Effector memory CD8-positive, alpha-beta T cell (primary cell): ENCODE measurements at regions not wholly inside any gene's neighbourhood (a gene's known extent, or its start where the extent isn't known, plus 50 kb on each side); places are given as distances from the start of the nearest gene placed in this dataset.

ENCODE experiments used
- ATAC-seq: fragments of 150-1000 bp; cut with Tn5 transposase; replicated peaks from 2 replicates; pipeline ENCODE4 v1.10.0; 2021; ENCODE audit warnings: mild to moderate bottlenecking, moderate library complexity
- DNase-seq, 3 experiments: peaks; one replicate each; pipeline ENCODE4 v3.0.0; 2021
- H3K27ac Mint-ChIP-seq, 2 donors: one replicate each; pipeline ENCODE4 v1.8.0; 2022; ENCODE audit warnings: mild to moderate bottlenecking in 2 of 2, mixed read lengths in 2 of 2, moderate library complexity in 2 of 2
- H3K27me3 Mint-ChIP-seq, 2 donors: one replicate each; pipeline ENCODE4 v1.8.0; 2022; ENCODE audit warnings: mixed read lengths in 2 of 2
- H3K36me3 Mint-ChIP-seq: one replicate; pipeline ENCODE4 v1.8.0; 2022; ENCODE audit warnings: mild to moderate bottlenecking, moderate library complexity, mixed read lengths; ENCODE audit not compliant: insufficient read depth
- H3K4me1 Mint-ChIP-seq, 2 donors: one replicate each; pipeline ENCODE4 v1.8.0; 2022; ENCODE audit warnings: low read depth in 2 of 2, mixed read lengths in 2 of 2
- H3K4me3 Mint-ChIP-seq, 2 donors: one replicate each; pipeline ENCODE4 v1.8.0; 2022; ENCODE audit warnings: mild to moderate bottlenecking in 2 of 2, mixed read lengths in 2 of 2, moderate library complexity in 2 of 2
- H3K9me3 Mint-ChIP-seq, 2 donors: one replicate each; pipeline ENCODE4 v1.8.0; 2022; ENCODE audit warnings: mixed read lengths in 2 of 2

DNA sequence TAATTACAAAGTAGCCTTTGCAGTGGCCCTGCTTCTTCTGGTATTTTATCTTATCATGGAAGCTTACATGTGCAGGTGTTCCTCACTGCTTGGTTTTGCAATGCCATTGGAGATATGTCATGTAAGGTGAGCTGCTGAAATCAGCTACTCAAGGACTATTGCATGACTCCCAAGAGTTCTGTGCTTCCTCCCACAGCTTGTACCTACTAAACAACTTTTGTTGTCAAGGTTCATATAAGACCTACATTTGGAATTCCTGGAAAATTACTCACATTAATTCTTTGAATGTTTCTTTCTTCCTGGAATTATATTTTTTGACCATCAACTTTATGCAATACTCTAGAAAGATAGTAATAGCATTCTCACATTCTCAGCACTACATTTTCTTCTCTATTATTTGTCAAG is 427.5 kb upstream of the HSF2 start:
- no peaks in the 10 kb centered on the region for H3K4me1 Mint-ChIP-seq
- no peaks in the 10 kb centered on the region for H3K27me3 Mint-ChIP-seq
- ATAC-seq = no peak
- no peak overlapping the region for H3K27ac Mint-ChIP-seq
- H3K36me3 Mint-ChIP-seq = no peaks in the 10 kb centered on the region
- H3K9me3 Mint-ChIP-seq = no peaks in the 10 kb centered on the region
- DNase-seq = no peak
- no peak overlapping the region for H3K4me3 Mint-ChIP-seq

DNA sequence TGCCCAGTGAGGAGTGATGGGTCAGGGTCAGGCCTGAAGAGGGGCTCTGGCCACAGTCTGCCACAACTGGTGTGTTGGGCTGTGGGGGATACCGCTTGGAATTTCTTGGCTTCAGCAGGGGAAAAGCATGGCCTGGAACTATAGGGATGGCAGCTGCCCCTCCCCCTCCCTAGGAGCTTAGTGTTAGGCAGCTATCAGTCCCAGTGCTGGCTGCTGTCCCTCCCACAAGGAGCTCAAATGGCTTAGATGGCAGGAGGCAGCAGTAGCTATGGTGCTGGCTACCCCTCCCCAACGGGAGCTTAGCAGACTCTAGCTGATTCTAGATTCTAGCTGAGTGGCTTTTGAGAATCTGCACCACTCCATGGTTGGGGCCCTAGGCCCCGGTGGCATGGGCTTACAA is 414.5 kb upstream of the HSF2 start:
- Mint-ChIP-seq H3K9me3 (peaks cover 4 to 23% of the 10 kb centered on the region in 2 donors), H3K4me1 (no peaks in the 10 kb centered on the region), H3K27ac (no peak overlapping the region), H3K36me3 (no peaks in the 10 kb centered on the region), H3K4me3 (no peak overlapping the region), H3K27me3 (no peaks in the 10 kb centered on the region)
- ATAC-seq (no peak), DNase-seq (no peak)

DNA sequence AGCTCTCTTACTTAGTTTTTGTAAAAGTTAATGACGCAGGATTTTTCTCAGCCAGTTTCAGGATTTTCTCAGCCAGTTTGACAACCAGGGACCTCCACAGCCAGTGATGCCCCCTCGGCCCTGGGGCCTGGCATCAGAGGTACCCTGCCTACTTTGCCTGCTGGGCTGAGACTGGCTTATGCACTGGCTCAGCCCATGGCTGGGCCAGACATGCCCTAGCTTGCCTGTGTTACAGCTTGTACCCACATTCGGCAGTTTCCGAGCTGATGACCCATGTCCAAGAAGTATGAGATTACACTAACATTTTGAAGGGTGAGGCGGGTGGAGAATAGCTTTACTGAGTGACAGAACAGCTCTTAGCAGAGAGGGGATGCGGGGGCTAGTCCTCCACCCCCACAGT is 406.1 kb upstream of the HSF2 start:
- H3K27me3 Mint-ChIP-seq = no peaks in the 10 kb centered on the region
- H3K4me1 Mint-ChIP-seq = no peaks in the 10 kb centered on the region
- no peak for ATAC-seq
- no peak for DNase-seq
- no peak overlapping the region for H3K4me3 Mint-ChIP-seq
- no peaks in the 10 kb centered on the region for H3K36me3 Mint-ChIP-seq
- no peak overlapping the region for H3K27ac Mint-ChIP-seq
- peaks cover 2 to 7% of the 10 kb centered on the region in 2 donors for H3K9me3 Mint-ChIP-seq

DNA sequence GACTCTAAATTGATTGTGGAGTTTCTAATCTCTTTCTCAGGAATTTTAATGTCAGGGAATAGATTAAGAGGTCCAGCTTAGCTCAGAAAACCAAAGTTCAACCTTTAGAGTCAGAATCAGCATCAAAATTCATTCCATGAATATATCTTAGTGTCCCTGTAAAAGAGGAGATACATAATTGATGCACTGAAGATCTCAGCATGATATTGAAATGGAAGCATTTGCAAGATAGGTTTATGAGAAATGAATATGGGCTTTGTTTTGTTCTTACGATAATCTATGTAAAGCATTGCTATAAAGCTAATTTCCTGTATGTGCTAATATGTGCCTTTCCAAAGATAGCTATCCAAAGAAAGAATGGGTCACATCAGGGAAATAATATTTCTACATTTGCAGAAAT is 404.5 kb upstream of the HSF2 start:
- DNase-seq = no peak
- peaks cover 2 to 7% of the 10 kb centered on the region in 2 donors for H3K9me3 Mint-ChIP-seq
- no peaks in the 10 kb centered on the region for H3K36me3 Mint-ChIP-seq
- H3K4me3 Mint-ChIP-seq = no peak overlapping the region
- no peak for ATAC-seq
- H3K27me3 Mint-ChIP-seq = no peaks in the 10 kb centered on the region
- H3K27ac Mint-ChIP-seq = no peak overlapping the region
- H3K4me1 Mint-ChIP-seq = no peaks in the 10 kb centered on the region

DNA sequence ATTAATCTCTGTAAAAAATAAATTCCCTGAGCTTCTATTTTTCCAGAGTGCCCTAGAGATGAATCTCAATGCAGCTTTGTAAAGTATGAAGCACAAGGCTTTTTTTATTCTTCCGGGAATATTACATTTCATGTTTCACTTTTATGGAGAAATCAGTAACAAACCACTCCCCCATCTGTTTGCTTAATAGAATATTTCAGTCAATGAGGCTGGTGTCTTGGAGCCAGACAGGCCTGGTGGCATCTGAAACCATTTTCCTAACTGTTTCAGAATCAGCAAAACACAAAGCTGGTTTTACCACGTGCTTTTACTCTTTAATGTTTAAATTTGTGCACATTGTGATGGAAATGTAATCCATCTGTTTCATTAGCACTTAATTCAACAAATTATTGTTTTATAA is 400.8 kb upstream of the HSF2 start:
- Mint-ChIP-seq H3K27ac (no peak overlapping the region), H3K9me3 (peaks cover 5 to 8% of the 10 kb centered on the region in 2 donors), H3K27me3 (no peaks in the 10 kb centered on the region), H3K36me3 (no peaks in the 10 kb centered on the region), H3K4me3 (no peak overlapping the region), H3K4me1 (no peaks in the 10 kb centered on the region)
- no peak for DNase-seq
- no peak for ATAC-seq

DNA sequence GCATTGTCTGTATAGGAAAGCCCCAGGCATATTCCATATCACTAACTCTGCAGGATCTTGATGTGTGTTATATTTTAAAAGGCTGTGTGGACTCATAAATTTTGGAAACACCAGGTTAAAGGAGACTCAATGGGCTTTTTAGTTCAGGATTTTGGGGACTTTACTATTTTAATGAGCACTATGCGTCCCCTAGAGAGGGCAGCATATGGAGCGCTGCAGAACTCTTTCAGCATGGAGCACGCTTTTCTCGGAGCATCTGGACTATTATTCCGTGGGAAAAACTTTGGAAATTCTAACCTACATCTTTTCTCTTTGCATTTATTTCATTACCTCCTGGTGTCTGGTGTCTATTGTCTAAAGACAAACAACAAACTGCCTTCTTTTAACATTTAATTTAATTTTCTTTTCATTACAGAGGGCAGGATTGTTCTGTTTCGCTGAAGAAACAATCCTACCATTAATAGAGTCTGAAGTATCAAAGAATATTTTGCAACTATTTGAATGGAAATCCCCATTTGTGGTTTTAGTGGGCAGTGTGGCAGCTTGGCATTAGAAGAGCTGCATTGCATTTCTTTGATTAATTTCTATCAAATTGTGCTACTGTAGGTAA is 399.9 kb upstream of the HSF2 start:
- peaks cover 5 to 8% of the 10 kb centered on the region in 2 donors for H3K9me3 Mint-ChIP-seq
- no peaks in the 10 kb centered on the region for H3K36me3 Mint-ChIP-seq
- ATAC-seq = no peak
- H3K27me3 Mint-ChIP-seq = no peaks in the 10 kb centered on the region
- no peak for DNase-seq
- H3K27ac Mint-ChIP-seq = no peak overlapping the region
- no peak overlapping the region for H3K4me3 Mint-ChIP-seq
- no peaks in the 10 kb centered on the region for H3K4me1 Mint-ChIP-seq

DNA sequence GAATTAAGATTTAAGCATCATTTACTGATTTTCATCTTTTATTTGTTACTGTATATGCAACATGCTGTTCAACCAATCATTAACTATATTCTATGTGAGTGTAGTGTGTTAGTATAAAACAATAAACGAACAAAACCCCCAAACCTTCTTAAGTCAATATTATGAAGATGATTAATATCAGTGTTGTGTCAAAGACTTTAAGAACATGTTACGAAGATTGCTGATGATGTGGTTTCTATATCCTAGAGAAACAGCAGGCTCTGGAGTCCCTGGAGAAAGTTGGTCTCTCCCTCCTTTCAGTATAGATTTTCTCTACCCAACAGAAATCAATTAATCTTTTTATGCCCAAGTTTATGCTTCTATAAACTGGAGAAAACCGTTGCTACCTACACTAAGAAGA is 393.8 kb upstream of the HSF2 start:
- no peak for ATAC-seq
- Mint-ChIP-seq H3K4me3 (no peak overlapping the region), H3K9me3 (peaks cover 5 to 8% of the 10 kb centered on the region in 2 donors), H3K27me3 (no peaks in the 10 kb centered on the region), H3K36me3 (no peaks in the 10 kb centered on the region), H3K27ac (no peak overlapping the region), H3K4me1 (no peaks in the 10 kb centered on the region)
- no peak for DNase-seq

DNA sequence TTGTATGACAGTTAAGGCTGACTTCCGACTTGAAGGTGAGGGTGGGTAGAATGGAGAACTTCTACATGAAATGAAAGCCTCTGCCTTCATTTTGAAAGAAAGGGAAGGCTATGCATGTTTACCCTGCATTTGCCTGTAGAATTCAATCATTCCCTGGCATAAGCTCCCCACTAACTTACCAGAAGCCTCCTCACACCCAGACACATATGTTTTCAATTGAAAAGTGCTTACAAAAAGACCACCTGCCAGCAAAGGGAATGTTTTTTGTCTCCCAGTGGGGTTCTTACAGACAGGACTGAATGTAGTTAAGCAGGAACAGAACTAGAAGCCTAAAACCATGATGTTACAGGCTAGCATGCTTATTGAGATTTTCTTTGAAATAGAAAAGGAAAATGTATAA is 392.1 kb upstream of the HSF2 start:
- Mint-ChIP-seq H3K4me3 (no peak overlapping the region), H3K36me3 (no peaks in the 10 kb centered on the region), H3K9me3 (peaks cover 2 to 8% of the 10 kb centered on the region in 2 donors), H3K4me1 (no peaks in the 10 kb centered on the region), H3K27me3 (no peaks in the 10 kb centered on the region), H3K27ac (no peak overlapping the region)
- DNase-seq = no peak
- no peak for ATAC-seq

DNA sequence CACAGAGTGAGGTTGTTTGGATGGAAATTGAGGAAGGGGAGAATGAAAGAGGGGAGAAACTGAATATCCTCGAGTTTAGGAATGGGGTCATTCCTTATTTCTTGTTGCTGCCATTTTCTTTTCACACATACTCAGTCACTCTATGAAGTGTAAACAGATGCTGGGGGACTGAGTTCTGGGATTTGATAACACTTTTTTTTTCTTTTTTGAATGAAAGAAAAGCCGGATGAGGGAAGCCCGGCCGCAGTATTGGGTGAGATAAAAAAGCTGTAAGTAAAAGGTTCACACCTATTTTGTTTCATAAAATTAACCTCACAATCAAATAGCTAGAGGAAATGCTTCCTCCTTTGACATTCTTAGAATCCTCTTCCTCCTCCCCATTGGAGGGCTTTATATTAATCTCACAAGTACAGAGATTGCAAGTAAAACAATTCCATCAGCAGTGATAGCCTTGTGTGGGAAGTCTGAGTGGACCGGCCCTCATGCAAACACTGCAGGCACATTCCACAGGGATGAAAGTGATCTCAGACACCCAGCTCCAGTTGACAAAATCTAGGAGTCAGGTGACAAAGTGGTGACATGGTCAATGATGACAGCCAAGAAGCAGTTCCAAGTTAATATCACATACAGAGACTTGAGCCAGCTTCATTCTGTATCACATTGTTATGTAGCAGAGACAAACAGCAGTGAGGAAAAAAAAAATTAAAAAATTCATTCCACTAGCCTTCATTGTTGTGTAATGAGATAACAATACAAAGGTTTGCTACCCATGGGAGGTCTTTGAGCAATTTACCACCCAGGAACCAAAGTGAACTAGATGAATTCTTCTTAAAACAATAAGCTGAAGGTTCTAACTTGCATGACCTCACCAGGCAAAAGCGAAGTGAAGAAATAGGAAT is 391.1 kb upstream of the HSF2 start:
- no peaks in the 10 kb centered on the region for H3K27me3 Mint-ChIP-seq
- H3K27ac Mint-ChIP-seq = no peak overlapping the region
- H3K4me3 Mint-ChIP-seq = no peak overlapping the region
- no peak for ATAC-seq
- no peaks in the 10 kb centered on the region for H3K4me1 Mint-ChIP-seq
- H3K9me3 Mint-ChIP-seq = peaks cover 0 to 2% of the 10 kb centered on the region in 2 donors
- H3K36me3 Mint-ChIP-seq = no peaks in the 10 kb centered on the region
- no peak for DNase-seq

DNA sequence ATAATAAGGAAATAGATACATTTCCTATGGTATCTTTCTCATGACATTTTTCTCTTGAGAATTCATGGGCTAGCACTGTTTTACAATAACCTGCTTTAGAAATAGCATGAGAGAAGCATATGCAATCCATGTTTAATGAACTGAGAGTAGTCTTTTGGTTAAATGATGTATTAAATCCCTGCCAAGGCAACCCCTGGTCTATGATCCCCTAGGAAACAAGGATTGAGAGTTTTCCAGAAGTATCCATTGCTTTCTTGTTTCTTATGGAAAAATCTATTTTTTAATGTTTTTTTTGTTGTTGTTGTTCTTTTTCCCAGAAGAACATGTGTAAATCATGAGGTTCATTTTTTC is 390.5 kb upstream of the HSF2 start:
- DNase-seq = no peak
- Mint-ChIP-seq H3K36me3 (no peaks in the 10 kb centered on the region), H3K4me1 (no peaks in the 10 kb centered on the region), H3K9me3 (peaks cover 0 to 2% of the 10 kb centered on the region in 2 donors), H3K4me3 (no peak overlapping the region), H3K27ac (no peak overlapping the region), H3K27me3 (no peaks in the 10 kb centered on the region)
- ATAC-seq = no peak

DNA sequence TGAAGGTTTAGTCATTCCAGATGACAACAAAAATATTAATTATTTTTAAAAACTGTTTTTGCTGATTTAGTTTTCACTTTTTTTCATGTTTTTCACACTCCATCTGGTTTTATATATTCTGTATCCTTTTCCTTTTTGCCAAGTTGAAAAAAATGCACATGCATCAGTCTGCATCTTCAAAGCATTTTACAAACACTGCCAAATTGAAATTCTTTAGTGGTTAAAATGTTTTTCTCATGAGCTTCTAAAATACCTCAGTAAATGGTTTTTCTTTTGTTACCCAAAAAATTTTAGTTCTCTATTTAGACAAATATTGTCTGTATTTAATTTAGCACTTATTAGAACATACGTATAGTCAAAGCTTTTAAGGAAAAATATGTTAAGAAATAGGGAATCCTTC is 386.9 kb upstream of the HSF2 start:
- peaks cover 0 to 2% of the 10 kb centered on the region in 2 donors for H3K9me3 Mint-ChIP-seq
- no peaks in the 10 kb centered on the region for H3K27me3 Mint-ChIP-seq
- no peaks in the 10 kb centered on the region for H3K36me3 Mint-ChIP-seq
- no peak for DNase-seq
- ATAC-seq = no peak
- no peak overlapping the region for H3K4me3 Mint-ChIP-seq
- no peaks in the 10 kb centered on the region for H3K4me1 Mint-ChIP-seq
- H3K27ac Mint-ChIP-seq = no peak overlapping the region

DNA sequence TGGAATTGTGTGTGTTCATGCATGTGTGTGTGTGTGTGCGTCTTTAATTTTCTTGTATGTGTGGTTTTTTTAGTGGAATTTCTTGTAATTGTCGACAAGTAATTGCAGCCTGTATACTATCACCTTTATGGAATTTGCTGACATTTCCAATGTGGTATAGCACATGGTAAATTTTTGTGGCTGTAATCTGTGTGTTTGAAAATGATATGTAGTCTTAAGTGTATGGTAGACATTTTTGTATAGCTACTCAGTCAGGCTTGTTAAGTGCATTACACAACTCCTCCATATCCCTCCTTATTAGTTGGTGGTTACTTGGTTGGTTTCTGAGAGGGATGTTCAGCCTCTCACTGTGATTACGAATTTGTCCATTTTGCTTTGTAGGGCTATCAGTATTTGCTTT is 384.5 kb upstream of the HSF2 start:
- Mint-ChIP-seq H3K4me3 (no peak overlapping the region), H3K36me3 (no peaks in the 10 kb centered on the region), H3K27ac (no peak overlapping the region), H3K27me3 (no peaks in the 10 kb centered on the region), H3K9me3 (peaks cover 0 to 2% of the 10 kb centered on the region in 2 donors), H3K4me1 (no peaks in the 10 kb centered on the region)
- DNase-seq (no peak), ATAC-seq (no peak)

DNA sequence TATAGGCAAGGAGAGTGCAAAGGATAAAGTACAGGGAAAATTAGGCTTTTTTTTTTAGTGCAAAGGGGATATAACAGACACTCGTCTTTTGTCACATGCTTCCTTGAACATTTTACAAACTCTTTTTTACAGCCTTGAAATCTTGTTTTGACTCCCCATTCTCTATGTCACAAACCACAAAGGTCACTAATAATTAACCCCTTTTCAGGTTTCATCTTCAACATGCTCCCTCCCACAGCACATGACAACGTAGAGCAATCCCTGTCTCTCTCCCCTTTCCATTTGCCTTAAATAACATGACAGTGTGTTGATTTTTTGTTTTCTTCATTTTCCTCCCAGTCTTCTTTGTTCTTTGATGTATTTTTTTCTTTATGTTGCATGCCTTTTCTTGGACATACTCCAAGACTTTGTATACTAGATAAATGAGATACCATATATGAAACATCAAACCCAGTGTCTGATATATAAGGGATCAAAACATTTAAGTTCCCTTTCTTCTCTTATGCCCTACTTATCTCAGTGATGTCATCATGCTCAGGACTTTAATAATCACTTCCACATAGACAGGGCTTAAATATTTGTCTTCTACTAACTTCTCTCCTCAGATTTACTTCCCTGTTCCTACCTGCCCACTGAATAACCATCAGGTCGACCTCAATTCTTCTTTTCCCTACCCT is 378.7 kb upstream of the HSF2 start:
- DNase-seq (no peak), ATAC-seq (no peak)
- Mint-ChIP-seq H3K36me3 (no peaks in the 10 kb centered on the region), H3K27ac (no peak overlapping the region), H3K27me3 (no peaks in the 10 kb centered on the region), H3K4me3 (no peak overlapping the region), H3K4me1 (no peaks in the 10 kb centered on the region), H3K9me3 (no peaks in the 10 kb centered on the region)

DNA sequence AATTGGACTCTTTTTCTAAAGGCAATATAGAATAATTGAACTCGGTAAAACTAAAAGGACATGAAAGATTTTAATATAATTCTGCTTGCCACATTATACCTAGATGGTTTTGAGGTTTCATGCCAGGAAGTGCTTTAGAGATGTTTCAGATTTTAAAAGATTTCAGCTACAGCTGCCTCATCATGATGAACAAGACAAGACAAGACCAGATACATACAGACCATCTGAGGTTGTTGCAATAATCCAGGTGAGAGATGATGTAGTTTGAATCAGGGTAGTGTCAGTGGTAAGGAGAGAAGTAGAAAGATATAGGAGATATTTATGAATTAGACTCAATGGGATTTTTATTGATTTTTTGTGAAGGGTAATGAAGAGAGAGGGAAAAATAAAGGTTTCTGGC is 374.3 kb upstream of the HSF2 start:
- no peak overlapping the region for H3K27ac Mint-ChIP-seq
- H3K36me3 Mint-ChIP-seq = no peaks in the 10 kb centered on the region
- H3K4me1 Mint-ChIP-seq = no peaks in the 10 kb centered on the region
- H3K4me3 Mint-ChIP-seq = no peak overlapping the region
- ATAC-seq (no peak), DNase-seq (no peak)
- no peaks in the 10 kb centered on the region for H3K9me3 Mint-ChIP-seq
- no peaks in the 10 kb centered on the region for H3K27me3 Mint-ChIP-seq
